SK-N-SH treated with all-trans-retinoic acid at 6 μM for 48 hours (cell line): ENCODE measurements at regions not wholly inside any gene's neighbourhood (a gene's known extent, or its start where the extent isn't known, plus 50 kb on each side); places are given as distances from the start of the nearest gene placed in this dataset.

ENCODE experiments used
- ARNTL ChIP-seq: fragments of 450-650 bp; formaldehyde crosslinking; IDR thresholded peaks from 2 replicates; pipeline ENCODE4 v1.5.0; 2020; ENCODE audit warnings: low read depth, mild to moderate bottlenecking, moderate library complexity, borderline replicate concordance
- CSDC2 ChIP-seq: fragments of 250-450 bp; sonication (Bioruptor Pico); IDR thresholded peaks from 2 replicates; pipeline ENCODE4 v1.5.0; 2020; ENCODE audit warnings: mild to moderate bottlenecking, moderate library complexity
- ESRRG ChIP-seq: fragments of 250-450 bp; sonication (Bioruptor Pico); IDR thresholded peaks from 2 replicates; pipeline ENCODE4 v1.6.1; 2021; ENCODE audit warnings: mild to moderate bottlenecking
- GLIS3 ChIP-seq: fragments of 250-450 bp; sonication (Bioruptor Pico); IDR thresholded peaks from 2 replicates; pipeline ENCODE4 v1.5.0; 2020; ENCODE audit warnings: mild to moderate bottlenecking, moderate library complexity
- OSR1 ChIP-seq: fragments of 250-450 bp; sonication (Bioruptor Pico); IDR thresholded peaks from 2 replicates; pipeline ENCODE4 v1.8.0; 2022; ENCODE audit warnings: moderate library complexity, mild to moderate bottlenecking, inconsistent platforms
- SNAI2 ChIP-seq: fragments of 250-450 bp; sonication (Bioruptor Pico); IDR thresholded peaks from 2 replicates; pipeline ENCODE4 v1.5.0; 2020; ENCODE audit warnings: mild to moderate bottlenecking, moderate library complexity
- TOX ChIP-seq: fragments of 250-450 bp; sonication (Bioruptor Pico); IDR thresholded peaks from 2 replicates; pipeline ENCODE4 v1.8.0; 2021; ENCODE audit warnings: mild to moderate bottlenecking, moderate library complexity, borderline replicate concordance
- ZC3H10 ChIP-seq: fragments of 250-450 bp; sonication (Bioruptor Pico); IDR thresholded peaks from 2 replicates; pipeline ENCODE4 v1.5.1; 2021; ENCODE audit warnings: mild to moderate bottlenecking, moderate library complexity
- ZFP3 ChIP-seq: fragments of 250-450 bp; sonication (Bioruptor Pico); IDR thresholded peaks from 2 replicates; pipeline ENCODE4 v1.5.0; 2020; ENCODE audit warnings: mild to moderate bottlenecking, moderate library complexity
- ZNF565 ChIP-seq: fragments of 450-650 bp; formaldehyde crosslinking; conservative IDR thresholded peaks from 2 replicates; pipeline ENCODE4 v1.5.0; 2020; ENCODE audit warnings: low read depth, mild to moderate bottlenecking, moderate library complexity
- TF ChIP-seq, protein P1 (sequence below): fragments of 250-450 bp; sonication (Bioruptor Pico); IDR thresholded peaks from 2 replicates; pipeline ENCODE4 v1.8.0; 2020; ENCODE audit warnings: mild to moderate bottlenecking, moderate library complexity, borderline replicate concordance
- TF ChIP-seq, protein P2 (sequence below): fragments of 250-450 bp; sonication (Bioruptor Pico); IDR thresholded peaks from 2 replicates; pipeline ENCODE4 v1.5.1; 2020; ENCODE audit warnings: low read depth, mild to moderate bottlenecking, moderate library complexity

- TF ChIP-seq CSDC2 (CRISPR knock-in tag), result no peak
- no peak for TF ChIP-seq ESRRG (CRISPR knock-in tag)
- no peak for TF ChIP-seq ZC3H10 (CRISPR knock-in tag)
- TF ChIP-seq, protein P1, sequence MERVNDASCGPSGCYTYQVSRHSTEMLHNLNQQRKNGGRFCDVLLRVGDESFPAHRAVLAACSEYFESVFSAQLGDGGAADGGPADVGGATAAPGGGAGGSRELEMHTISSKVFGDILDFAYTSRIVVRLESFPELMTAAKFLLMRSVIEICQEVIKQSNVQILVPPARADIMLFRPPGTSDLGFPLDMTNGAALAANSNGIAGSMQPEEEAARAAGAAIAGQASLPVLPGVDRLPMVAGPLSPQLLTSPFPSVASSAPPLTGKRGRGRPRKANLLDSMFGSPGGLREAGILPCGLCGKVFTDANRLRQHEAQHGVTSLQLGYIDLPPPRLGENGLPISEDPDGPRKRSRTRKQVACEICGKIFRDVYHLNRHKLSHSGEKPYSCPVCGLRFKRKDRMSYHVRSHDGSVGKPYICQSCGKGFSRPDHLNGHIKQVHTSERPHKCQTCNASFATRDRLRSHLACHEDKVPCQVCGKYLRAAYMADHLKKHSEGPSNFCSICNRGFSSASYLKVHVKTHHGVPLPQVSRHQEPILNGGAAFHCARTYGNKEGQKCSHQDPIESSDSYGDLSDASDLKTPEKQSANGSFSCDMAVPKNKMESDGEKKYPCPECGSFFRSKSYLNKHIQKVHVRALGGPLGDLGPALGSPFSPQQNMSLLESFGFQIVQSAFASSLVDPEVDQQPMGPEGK, result no peak
- no peak for TF ChIP-seq ZFP3
- TF ChIP-seq TOX, result no peak
- no peak for TF ChIP-seq OSR1
- TF ChIP-seq ARNTL (CRISPR knock-in tag), result no peak
- TF ChIP-seq, protein P2, sequence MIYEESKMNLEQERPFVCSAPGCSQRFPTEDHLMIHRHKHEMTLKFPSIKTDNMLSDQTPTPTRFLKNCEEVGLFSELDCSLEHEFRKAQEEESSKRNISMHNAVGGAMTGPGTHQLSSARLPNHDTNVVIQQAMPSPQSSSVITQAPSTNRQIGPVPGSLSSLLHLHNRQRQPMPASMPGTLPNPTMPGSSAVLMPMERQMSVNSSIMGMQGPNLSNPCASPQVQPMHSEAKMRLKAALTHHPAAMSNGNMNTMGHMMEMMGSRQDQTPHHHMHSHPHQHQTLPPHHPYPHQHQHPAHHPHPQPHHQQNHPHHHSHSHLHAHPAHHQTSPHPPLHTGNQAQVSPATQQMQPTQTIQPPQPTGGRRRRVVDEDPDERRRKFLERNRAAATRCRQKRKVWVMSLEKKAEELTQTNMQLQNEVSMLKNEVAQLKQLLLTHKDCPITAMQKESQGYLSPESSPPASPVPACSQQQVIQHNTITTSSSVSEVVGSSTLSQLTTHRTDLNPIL (CRISPR knock-in tag), result no peak
- no peak for TF ChIP-seq SNAI2 (CRISPR knock-in tag)
- no peak for TF ChIP-seq GLIS3 (CRISPR knock-in tag)
- TF ChIP-seq ZNF565 (CRISPR knock-in tag), result no peak
Measured at GRCh38 chr18:22604986-22605421, 187.3 kb upstream of the CTAGE1 start.
